ENCODE measurements at regions not wholly inside any gene's neighbourhood (a gene's known extent, or its start where the extent isn't known, plus 50 kb on each side); places are given as distances from the start of the nearest gene placed in this dataset.

- no peak for TF ChIP-seq CTCF (IDR thresholded peaks at IDR 0.05; ENCODE audit: low read depth, low read length)
- no peak overlapping the region for H3K4me3 ChIP-seq (ENCODE audit: low read depth, low read length)
- in situ Hi-C loops (cut with HindIII; ENCODE audit: low sequenced_read_pairs): no loop called here
- DNase-seq (ENCODE audit: low read depth, low spot score): no peak
Measured at GRCh38 chr1:14115976-14116375, 416.0 kb downstream of the PRDM2 start.

- no peak for DNase-seq (ENCODE audit: low read depth, low spot score)
- in situ Hi-C loops (cut with HindIII; ENCODE audit: low sequenced_read_pairs): no loop called here
- no peak overlapping the region for H3K4me3 ChIP-seq (ENCODE audit: low read depth, low read length)
- no peak for TF ChIP-seq CTCF (IDR thresholded peaks at IDR 0.05; ENCODE audit: low read depth, low read length)
Measured at GRCh38 chr1:14117700-14118099, 417.7 kb downstream of the PRDM2 start.

GRCh38 chr1:14118691-14119485 is 418.9 kb downstream of the PRDM2 start:
- DNase-seq (ENCODE audit: low read depth, low spot score): no peak
- TF ChIP-seq CTCF (IDR thresholded peaks at IDR 0.05; ENCODE audit: low read depth, low read length): no peak
- H3K4me3 ChIP-seq (ENCODE audit: low read depth, low read length): no peak overlapping the region
- in situ Hi-C loops (cut with HindIII; ENCODE audit: low sequenced_read_pairs): no loop called here

- TF ChIP-seq CTCF (IDR thresholded peaks at IDR 0.05; ENCODE audit: low read depth, low read length): no peak
- in situ Hi-C loops (cut with HindIII; ENCODE audit: low sequenced_read_pairs): no loop called here
- no peak for DNase-seq (ENCODE audit: low read depth, low spot score)
- H3K4me3 ChIP-seq (ENCODE audit: low read depth, low read length): no peak overlapping the region
Measured at GRCh38 chr1:14120895-14121294, 420.9 kb downstream of the PRDM2 start.

- TF ChIP-seq CTCF (IDR thresholded peaks at IDR 0.05; ENCODE audit: low read depth, low read length): no peak
- DNase-seq (ENCODE audit: low read depth, low spot score): no peak
- H3K4me3 ChIP-seq (ENCODE audit: low read depth, low read length): no peak overlapping the region
- in situ Hi-C loops (cut with HindIII; ENCODE audit: low sequenced_read_pairs): no loop called here
Measured at GRCh38 chr1:14128096-14128495, 428.1 kb downstream of the PRDM2 start.

- no peak for TF ChIP-seq CTCF (IDR thresholded peaks at IDR 0.05; ENCODE audit: low read depth, low read length)
- no peak overlapping the region for H3K4me3 ChIP-seq (ENCODE audit: low read depth, low read length)
- in situ Hi-C loops (cut with HindIII; ENCODE audit: low sequenced_read_pairs): no loop called here
- DNase-seq (ENCODE audit: low read depth, low spot score): no peak
Measured at GRCh38 chr1:14129009-14129408, 429.0 kb downstream of the PRDM2 start.

Measured in astrocyte of the spinal cord (primary cell).